ENCODE measurements at regions not wholly inside any gene's neighbourhood (a gene's known extent, or its start where the extent isn't known, plus 50 kb on each side); places are given as distances from the start of the nearest gene placed in this dataset.

GRCh38 chr9:89933578-89933977, 328.8 kb downstream of the GADD45G start:
- no peak overlapping the region for H3K4me3 ChIP-seq (ENCODE audit: insufficient read depth, low read length)
- H3K36me3 ChIP-seq (ENCODE audit: insufficient read depth, low read length): no peaks in the 10 kb centered on the region
- no peak for TF ChIP-seq CTCF (IDR thresholded peaks at IDR 0.05; ENCODE audit: extremely low read depth, low read depth, low read length)
- H2AFZ ChIP-seq (ENCODE audit: low read length): no peak overlapping the region
- H3K27ac ChIP-seq (ENCODE audit: low read depth, low read length): no peak overlapping the region
- H3K4me1 ChIP-seq (ENCODE audit: insufficient read depth, low read length): peaks cover 10% of the 10 kb centered on the region
- H3K79me2 ChIP-seq (ENCODE audit: insufficient read depth, low read length): no peaks in the 10 kb centered on the region
- peaks cover 7% of the 10 kb centered on the region for H3K27me3 ChIP-seq (ENCODE audit: insufficient read depth, low read length)
- no peak overlapping the region for H3K4me2 ChIP-seq (ENCODE audit: insufficient read depth, low read length)
- no peaks in the 10 kb centered on the region for H4K20me1 ChIP-seq (ENCODE audit: insufficient read depth, low read length)
- no peak for DNase-seq (ENCODE audit: insufficient read length, low spot score, missing footprints)
- no peaks in the 10 kb centered on the region for H3K9me3 ChIP-seq (ENCODE audit: low read depth, low read length)

GRCh38 chr9:89935115-89935514, 330.3 kb downstream of the GADD45G start:
- Histone ChIP-seq H3K4me2 (ENCODE audit: insufficient read depth, low read length) (no peak overlapping the region), H3K4me1 (ENCODE audit: insufficient read depth, low read length) (peaks cover 3% of the 10 kb centered on the region), H4K20me1 (ENCODE audit: insufficient read depth, low read length) (no peaks in the 10 kb centered on the region), H2AFZ (ENCODE audit: low read length) (no peak overlapping the region), H3K79me2 (ENCODE audit: insufficient read depth, low read length) (no peaks in the 10 kb centered on the region), H3K36me3 (ENCODE audit: insufficient read depth, low read length) (no peaks in the 10 kb centered on the region), H3K4me3 (ENCODE audit: insufficient read depth, low read length) (no peak overlapping the region), H3K9me3 (ENCODE audit: low read depth, low read length) (no peaks in the 10 kb centered on the region), H3K27ac (ENCODE audit: low read depth, low read length) (no peak overlapping the region), H3K27me3 (ENCODE audit: insufficient read depth, low read length) (peaks cover 7% of the 10 kb centered on the region)
- no peak for DNase-seq (ENCODE audit: insufficient read length, low spot score, missing footprints)
- TF ChIP-seq CTCF (IDR thresholded peaks at IDR 0.05; ENCODE audit: extremely low read depth, low read depth, low read length): no peak

- no peaks in the 10 kb centered on the region for H3K9me3 ChIP-seq (ENCODE audit: low read depth, low read length)
- no peaks in the 10 kb centered on the region for H3K4me1 ChIP-seq (ENCODE audit: insufficient read depth, low read length)
- H3K36me3 ChIP-seq (ENCODE audit: insufficient read depth, low read length): no peaks in the 10 kb centered on the region
- no peak overlapping the region for H3K4me3 ChIP-seq (ENCODE audit: insufficient read depth, low read length)
- H3K4me2 ChIP-seq (ENCODE audit: insufficient read depth, low read length): no peak overlapping the region
- H3K27me3 ChIP-seq (ENCODE audit: insufficient read depth, low read length): peaks cover 7% of the 10 kb centered on the region
- H3K79me2 ChIP-seq (ENCODE audit: insufficient read depth, low read length): no peaks in the 10 kb centered on the region
- H3K27ac ChIP-seq (ENCODE audit: low read depth, low read length): no peak overlapping the region
- TF ChIP-seq CTCF (IDR thresholded peaks at IDR 0.05; ENCODE audit: extremely low read depth, low read depth, low read length): no peak
- no peak overlapping the region for H2AFZ ChIP-seq (ENCODE audit: low read length)
- no peaks in the 10 kb centered on the region for H4K20me1 ChIP-seq (ENCODE audit: insufficient read depth, low read length)
- DNase-seq (ENCODE audit: insufficient read length, low spot score, missing footprints): no peak
Measured at GRCh38 chr9:89935801-89936200, 331.0 kb downstream of the GADD45G start.

GRCh38 chr9:89937051-89937450, 332.2 kb downstream of the GADD45G start:
- Histone ChIP-seq H3K4me2 (ENCODE audit: insufficient read depth, low read length) (no peak overlapping the region), H2AFZ (ENCODE audit: low read length) (no peak overlapping the region), H3K36me3 (ENCODE audit: insufficient read depth, low read length) (no peaks in the 10 kb centered on the region), H4K20me1 (ENCODE audit: insufficient read depth, low read length) (no peaks in the 10 kb centered on the region), H3K4me3 (ENCODE audit: insufficient read depth, low read length) (no peak overlapping the region), H3K4me1 (ENCODE audit: insufficient read depth, low read length) (no peaks in the 10 kb centered on the region), H3K27ac (ENCODE audit: low read depth, low read length) (no peak overlapping the region), H3K27me3 (ENCODE audit: insufficient read depth, low read length) (peaks cover 7% of the 10 kb centered on the region), H3K9me3 (ENCODE audit: low read depth, low read length) (no peaks in the 10 kb centered on the region), H3K79me2 (ENCODE audit: insufficient read depth, low read length) (no peaks in the 10 kb centered on the region)
- no peak for DNase-seq (ENCODE audit: insufficient read length, low spot score, missing footprints)
- TF ChIP-seq CTCF (IDR thresholded peaks at IDR 0.05; ENCODE audit: extremely low read depth, low read depth, low read length): no peak
